Liver (tissue), 8 donors: ENCODE measurements at regions not wholly inside any gene's neighbourhood (a gene's known extent, or its start where the extent isn't known, plus 50 kb on each side); places are given as distances from the start of the nearest gene placed in this dataset.

ENCODE experiments used
- DNase-seq: peaks from one replicate; pipeline ENCODE4 v3.0.0-alpha.2; 2017; ENCODE audit warnings: low spot score
- H3K27ac ChIP-seq, 2 donors: one replicate each; pipeline ENCODE4 v1.7.0; 2013; ENCODE audit warnings: inconsistent platforms in 2 of 2, low read length in 2 of 2, control low read depth in 1 of 2, low read depth in 1 of 2, mild to moderate bottlenecking in 1 of 2
- H3K27me3 ChIP-seq, 4 donors: one replicate each; pipeline versions ENCODE4 v1.6.1 to v1.7.0; 2013; ENCODE audit warnings: low read length in 3 of 4, inconsistent platforms in 1 of 4, mild to moderate bottlenecking in 1 of 4, moderate library complexity in 1 of 4; ENCODE audit not compliant: control insufficient read depth in 4 of 4, insufficient read depth in 4 of 4
- H3K36me3 ChIP-seq, 4 donors: one replicate each; pipeline versions ENCODE4 v1.6.1 to v1.7.0; 2013; ENCODE audit warnings: low read length in 3 of 4, mild to moderate bottlenecking in 3 of 4, low read depth in 1 of 4, moderate library complexity in 1 of 4; ENCODE audit not compliant: control insufficient read depth in 4 of 4, insufficient read depth in 3 of 4
- H3K4me1 ChIP-seq, 4 donors: one replicate each; pipeline versions ENCODE4 v1.6.1 to v1.7.0; 2013; ENCODE audit warnings: low read length in 3 of 4, mild to moderate bottlenecking in 3 of 4, moderate library complexity in 1 of 4; ENCODE audit not compliant: control insufficient read depth in 4 of 4, insufficient read depth in 4 of 4
- H3K4me3 ChIP-seq, 3 donors: one replicate each; pipeline versions ENCODE4 v1.6.1 to v1.7.0; 2013; ENCODE audit warnings: low read length in 3 of 3, control low read depth in 1 of 3, low read depth in 1 of 3, mild to moderate bottlenecking in 1 of 3
- H3K9ac ChIP-seq, 2 donors: one replicate each; pipeline ENCODE4 v1.7.0; 2013; ENCODE audit warnings: low read length in 2 of 2, mild to moderate bottlenecking in 2 of 2, moderate library complexity in 2 of 2, control low read depth in 1 of 2, low read depth in 1 of 2
- H3K9me3 ChIP-seq, 4 donors: one replicate each; pipeline versions ENCODE4 v1.6.1 to v1.7.0; 2013; ENCODE audit warnings: low read length in 3 of 4; ENCODE audit not compliant: control insufficient read depth in 4 of 4
- ATF3 ChIP-seq: IDR thresholded peaks from 2 replicates; pipeline ENCODE4 v1.6.1; 2016; ENCODE audit warnings: antibody characterized with exemption
- CTCF ChIP-seq: fragments of 150-350 bp; IDR thresholded peaks from 2 replicates; pipeline ENCODE4 v1.5.1; 2017; ENCODE audit warnings: improper control_type of control experiment, low read depth, low read length; ENCODE audit not compliant: missing input control
- EGR1 ChIP-seq, 2 donors: IDR thresholded peaks; 2 replicates each; pipeline ENCODE4 v1.6.1; 2016 to 2018; ENCODE audit warnings: antibody characterized with exemption in 2 of 2, low read depth in 2 of 2
- FOXA1 ChIP-seq: IDR thresholded peaks from 2 replicates; pipeline ENCODE4 v1.6.1; 2016; ENCODE audit warnings: antibody characterized with exemption
- FOXA2 ChIP-seq: IDR thresholded peaks from 2 replicates; pipeline ENCODE4 v1.6.1; 2016; ENCODE audit warnings: antibody characterized with exemption
- GABPA ChIP-seq, 2 donors: IDR thresholded peaks in 1 of 2; conservative IDR thresholded peaks in 1 of 2; 2 replicates each; pipeline ENCODE4 v1.6.1; 2016; ENCODE audit warnings: antibody characterized with exemption in 2 of 2, mild to moderate bottlenecking in 1 of 2, moderate library complexity in 1 of 2
- HNF4A ChIP-seq, 2 donors: conservative IDR thresholded peaks; 2 replicates each; pipeline ENCODE4 v1.6.1; 2016; ENCODE audit warnings: antibody characterized with exemption in 2 of 2, mild to moderate bottlenecking in 2 of 2
- JUND ChIP-seq, 2 donors: IDR thresholded peaks; 2 replicates each; pipeline ENCODE4 v1.6.1; 2016; ENCODE audit warnings: antibody characterized with exemption in 2 of 2
- MAX ChIP-seq: IDR thresholded peaks from 2 replicates; pipeline ENCODE4 v1.6.1; 2016; ENCODE audit warnings: antibody characterized with exemption
- NR2F2 ChIP-seq: IDR thresholded peaks from 2 replicates; pipeline ENCODE4 v1.6.1; 2016; ENCODE audit warnings: antibody characterized with exemption
- REST ChIP-seq: IDR thresholded peaks from 2 replicates; pipeline ENCODE4 v1.6.1; 2016; ENCODE audit warnings: antibody characterized with exemption, mild to moderate bottlenecking
- RXRA ChIP-seq, 2 donors: IDR thresholded peaks; 2 replicates each; pipeline ENCODE4 v1.6.1; 2017 to 2018; ENCODE audit warnings: antibody characterized with exemption in 2 of 2, mild to moderate bottlenecking in 1 of 2
- SP1 ChIP-seq: IDR thresholded peaks from 2 replicates; pipeline ENCODE4 v1.6.1; 2018; ENCODE audit warnings: antibody characterized with exemption, mild to moderate bottlenecking
- YY1 ChIP-seq: IDR thresholded peaks from 2 replicates; pipeline ENCODE4 v1.6.1; 2016; ENCODE audit warnings: antibody characterized with exemption, mild to moderate bottlenecking
- ZBTB33 ChIP-seq: IDR thresholded peaks from 2 replicates; pipeline ENCODE4 v1.6.1; 2016; ENCODE audit warnings: antibody characterized with exemption
- WGBS: extraction: QIAGEN DNeasy Blood & Tissue Kit; methylation state at CpG from one replicate; pipeline ENCODE4 v1.1.7; 2013; 5-methylcytosine and 5-hydroxymethylcytosine counted together
- donor health status: healthy.
- donor health status: healthy.
- donor health status: healthy.
- donor health status: healthy.
- donor health status: healthy.

- WGBS = 76% methylated on average over 3 of the region's 3 CpGs
- Histone ChIP-seq H3K27ac (no peak overlapping the region), H3K27me3 (no peaks in the 10 kb centered on the region), H3K36me3 (no peaks in the 10 kb centered on the region), H3K9me3 (no peaks in the 10 kb centered on the region), H3K4me3 (no peak overlapping the region), H3K4me1 (no peaks in the 10 kb centered on the region), H3K9ac (no peak overlapping the region)
- TF ChIP-seq CTCF (no peak), JUND (IDR thresholded peaks at IDR 0.05) (no peak), EGR1 (IDR thresholded peaks at IDR 0.05; ENCODE audit: low read depth in 2 of 2) (no peak), RXRA (IDR thresholded peaks at IDR 0.05) (no peak), FOXA2 (no peak), GABPA (IDR thresholded peaks at IDR 0.05 in 1 of 2, conservative IDR thresholded peaks at IDR 0.05 in 1 of 2) (no peak), FOXA1 (no peak), NR2F2 (no peak), ATF3 (no peak), SP1 (no peak), YY1 (no peak), HNF4A (conservative IDR thresholded peaks at IDR 0.05) (no peak), MAX (no peak), ZBTB33 (no peak), REST (no peak)
- DNase-seq = no peak
Observed at GRCh38 chr4:156694413-156694812, 277.2 kb downstream of the PDGFC start.

- Histone ChIP-seq H3K27me3 (no peaks in the 10 kb centered on the region), H3K36me3 (no peaks in the 10 kb centered on the region), H3K9me3 (no peaks in the 10 kb centered on the region), H3K9ac (no peak overlapping the region), H3K4me3 (no peak overlapping the region), H3K4me1 (no peaks in the 10 kb centered on the region), H3K27ac (no peak overlapping the region)
- TF ChIP-seq FOXA2 = no peak
- no peak for TF ChIP-seq YY1
- TF ChIP-seq FOXA1 = no peak
- DNase-seq = no peak
- 32% methylated on average over 1 of the region's 1 CpG for WGBS
Observed at GRCh38 chr4:156693557-156693956, 278.0 kb downstream of the PDGFC start.
